Adrenal gland (tissue), 9 donors: ENCODE measurements at regions not wholly inside any gene's neighbourhood (a gene's known extent, or its start where the extent isn't known, plus 50 kb on each side); places are given as distances from the start of the nearest gene placed in this dataset.
"Not testable (repeated sequence)": the region's sequence is repeated elsewhere in the genome, so short reads cannot be mapped to it uniquely, and the experiment has no call there.

Experiments used
- DNase-seq, 7 donors: peaks; one replicate each; pipeline ENCODE4 v3.0.0-alpha.2; 2019 to 2020
- H3K27ac ChIP-seq, 5 donors: fragments of 200-600 bp; sonication (generic) in 4 of 5; 1 replicate in 3 of 5; 2 replicates in 2 of 5; pipeline versions ENCODE4 v1.5.1 to v1.8.0; 2016 to 2020; ENCODE audit warnings: mild to moderate bottlenecking in 1 of 5
- H3K27me3 ChIP-seq: fragments of 200-600 bp; 2 replicates; pipeline ENCODE4 v1.8.0; 2021
- H3K36me3 ChIP-seq, 2 donors: fragments of 200-600 bp; replicated peaks in 1 of 2; 1 replicate in 1 of 2; 2 replicates in 1 of 2; pipeline versions ENCODE4 v1.5.1 to v1.8.0; 2018 to 2022
- H3K4me1 ChIP-seq, 2 donors: fragments of 200-600 bp; replicated peaks in 1 of 2; 1 replicate in 1 of 2; 2 replicates in 1 of 2; pipeline versions ENCODE4 v1.5.1 to v1.8.0; 2018 to 2021
- H3K4me3 ChIP-seq, 4 donors: fragments of 200-600 bp; sonication (generic) in 3 of 4; one replicate each; pipeline ENCODE4 v1.5.1; 2016 to 2018
- H3K9me3 ChIP-seq, 3 donors: fragments of 200-600 bp; sonication (generic) in 1 of 3; replicated peaks in 1 of 3; 1 replicate in 2 of 3; 2 replicates in 1 of 3; pipeline versions ENCODE4 v1.5.1 to v1.8.0; 2016 to 2021
- POLR2A ChIP-seq, 2 donors: fragments of 450-650 bp; IDR thresholded peaks; one replicate each; pipeline ENCODE4 v1.6.1; 2017; ENCODE audit warnings: antibody characterized with exemption in 2 of 2, mild to moderate bottlenecking in 2 of 2, moderate library complexity in 1 of 2
- WGBS, 4 donors: extraction: QIAGEN DNeasy Blood & Tissue Kit in 2 of 4; methylation state at CpG; one replicate each; pipeline versions ENCODE4 v1.1.5 to v1.1.7; 2013 to 2017; 5-methylcytosine and 5-hydroxymethylcytosine counted together
- intact Hi-C, 2 donors: fragments of 100-400 bp; cut with DNase I; formaldehyde crosslinking; loops; one replicate each; pipeline versions ENCODE4 v1.14.1 to v1.15.0; 2022 to 2023
- TF ChIP-seq, protein P1 (sequence below), 6 experiments: fragments of 450-650 bp in 4 of 6; fragments of 200-600 bp in 2 of 6; sonication (generic) in 1 of 6; IDR thresholded peaks; 1 replicate in 5 of 6; 2 replicates in 1 of 6; pipeline versions ENCODE4 v1.5.1 to v1.8.0; 2016 to 2021; ENCODE audit warnings: antibody characterized with exemption in 6 of 6, mild to moderate bottlenecking in 2 of 6, moderate library complexity in 1 of 6
- donor health status: healthy with polysubstance abuse.
- donor health status: Bipolar disorder and iron deficiency.
- donor health status: DM: yes; HTN: yes; CAD: no.
- donor health status: DM: no; HTN: no; CAD: no.
- donor health status: DM: no; HTN: no; CAD: no.

DNA sequence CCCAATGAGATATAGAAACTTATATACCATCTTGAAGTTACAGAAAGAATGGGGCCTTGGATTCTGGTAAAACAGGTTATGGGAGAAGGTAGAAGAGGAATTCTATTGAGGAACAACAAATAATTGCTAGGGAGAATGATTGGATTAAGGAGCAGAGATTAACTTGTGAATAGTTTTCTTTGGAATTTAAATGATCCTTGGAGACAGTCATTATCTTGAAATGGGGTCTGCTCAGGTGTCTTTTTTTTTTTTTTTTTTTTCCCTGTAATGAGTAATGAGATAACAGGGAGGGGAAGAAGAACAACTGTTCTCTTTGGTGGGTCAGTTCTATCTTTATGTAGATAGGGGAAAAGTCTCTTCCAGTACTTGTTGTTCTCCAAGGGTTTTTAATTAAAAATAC lies 1406.0 kb downstream of the RPA4 start:
- intact Hi-C loops = no loop called here
- Histone ChIP-seq H3K27me3 (peaks cover 4% of the 10 kb centered on the region), H3K36me3 (no peaks in the 10 kb centered on the region), H3K27ac (no peak overlapping the region), H3K9me3 (no peaks in the 10 kb centered on the region), H3K4me3 (no peak overlapping the region), H3K4me1 (no peaks in the 10 kb centered on the region)
- no peak for TF ChIP-seq POLR2A (IDR thresholded peaks at IDR 0.05)
- TF ChIP-seq, protein P1, sequence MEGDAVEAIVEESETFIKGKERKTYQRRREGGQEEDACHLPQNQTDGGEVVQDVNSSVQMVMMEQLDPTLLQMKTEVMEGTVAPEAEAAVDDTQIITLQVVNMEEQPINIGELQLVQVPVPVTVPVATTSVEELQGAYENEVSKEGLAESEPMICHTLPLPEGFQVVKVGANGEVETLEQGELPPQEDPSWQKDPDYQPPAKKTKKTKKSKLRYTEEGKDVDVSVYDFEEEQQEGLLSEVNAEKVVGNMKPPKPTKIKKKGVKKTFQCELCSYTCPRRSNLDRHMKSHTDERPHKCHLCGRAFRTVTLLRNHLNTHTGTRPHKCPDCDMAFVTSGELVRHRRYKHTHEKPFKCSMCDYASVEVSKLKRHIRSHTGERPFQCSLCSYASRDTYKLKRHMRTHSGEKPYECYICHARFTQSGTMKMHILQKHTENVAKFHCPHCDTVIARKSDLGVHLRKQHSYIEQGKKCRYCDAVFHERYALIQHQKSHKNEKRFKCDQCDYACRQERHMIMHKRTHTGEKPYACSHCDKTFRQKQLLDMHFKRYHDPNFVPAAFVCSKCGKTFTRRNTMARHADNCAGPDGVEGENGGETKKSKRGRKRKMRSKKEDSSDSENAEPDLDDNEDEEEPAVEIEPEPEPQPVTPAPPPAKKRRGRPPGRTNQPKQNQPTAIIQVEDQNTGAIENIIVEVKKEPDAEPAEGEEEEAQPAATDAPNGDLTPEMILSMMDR (IDR thresholded peaks at IDR 0.05) = no peak
- DNase-seq = no peak

DNA sequence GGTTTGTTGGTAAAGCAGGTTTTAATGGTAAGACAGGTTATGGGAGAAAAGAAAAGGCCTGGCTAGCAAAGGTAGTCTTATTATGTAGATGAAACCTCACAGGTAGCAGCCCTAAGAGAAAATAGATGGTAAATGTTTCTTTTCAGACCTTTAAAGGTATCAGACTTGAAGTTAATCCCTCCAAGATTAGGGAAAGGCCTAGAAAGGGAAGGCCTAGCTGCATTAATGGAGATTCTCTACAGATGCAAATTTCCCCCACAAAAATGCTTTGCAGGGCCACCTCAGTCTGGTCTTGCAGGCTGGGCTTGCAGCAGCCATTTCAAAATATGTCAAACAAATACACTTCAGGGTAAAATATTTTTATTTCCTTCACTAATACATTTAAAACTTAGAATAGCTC lies 1410.6 kb downstream of the RPA4 start:
- intact Hi-C loops = no loop called here
- no peaks in the 10 kb centered on the region for H3K36me3 ChIP-seq
- no peaks in the 10 kb centered on the region for H3K9me3 ChIP-seq
- no peak for DNase-seq
- H3K4me3 ChIP-seq = no peak overlapping the region
- no peak overlapping the region for H3K27ac ChIP-seq
- no peaks in the 10 kb centered on the region for H3K4me1 ChIP-seq
- TF ChIP-seq POLR2A (IDR thresholded peaks at IDR 0.05) = no peak
- TF ChIP-seq, protein P1 (IDR thresholded peaks at IDR 0.05) = no peak
- peaks cover 4% of the 10 kb centered on the region for H3K27me3 ChIP-seq

DNA sequence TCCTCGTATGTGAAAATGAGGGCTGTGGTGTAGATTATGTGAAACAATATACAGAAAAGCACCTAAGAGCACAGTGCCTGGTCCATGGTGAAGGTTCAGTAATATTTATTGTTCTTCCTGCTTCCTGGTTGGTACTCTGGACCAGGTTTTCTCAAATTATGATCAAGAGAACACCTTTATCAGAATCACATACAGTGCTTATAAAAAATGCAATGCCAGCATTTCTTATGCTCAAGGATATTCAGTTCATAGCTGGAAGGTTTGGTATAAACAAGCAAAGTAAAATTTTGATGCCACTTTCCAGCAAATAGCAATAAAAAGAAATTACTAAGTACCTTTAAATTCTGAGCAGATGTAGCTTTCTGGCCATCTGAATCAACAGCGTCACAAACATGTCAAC lies 1412.4 kb downstream of the RPA4 start:
- H3K27me3 ChIP-seq = peaks cover 4% of the 10 kb centered on the region
- no peak overlapping the region for H3K27ac ChIP-seq
- intact Hi-C loops = no loop called here
- H3K9me3 ChIP-seq = no peaks in the 10 kb centered on the region
- no peak overlapping the region for H3K4me3 ChIP-seq
- TF ChIP-seq, protein P1 (IDR thresholded peaks at IDR 0.05) = no peak
- no peak for TF ChIP-seq POLR2A (IDR thresholded peaks at IDR 0.05)
- H3K36me3 ChIP-seq = no peaks in the 10 kb centered on the region
- DNase-seq = no peak
- WGBS, 4 donors = 67 to 76% (median 72%) methylated on average over 2 of the region's 2 CpGs
- H3K4me1 ChIP-seq = no peaks in the 10 kb centered on the region

DNA sequence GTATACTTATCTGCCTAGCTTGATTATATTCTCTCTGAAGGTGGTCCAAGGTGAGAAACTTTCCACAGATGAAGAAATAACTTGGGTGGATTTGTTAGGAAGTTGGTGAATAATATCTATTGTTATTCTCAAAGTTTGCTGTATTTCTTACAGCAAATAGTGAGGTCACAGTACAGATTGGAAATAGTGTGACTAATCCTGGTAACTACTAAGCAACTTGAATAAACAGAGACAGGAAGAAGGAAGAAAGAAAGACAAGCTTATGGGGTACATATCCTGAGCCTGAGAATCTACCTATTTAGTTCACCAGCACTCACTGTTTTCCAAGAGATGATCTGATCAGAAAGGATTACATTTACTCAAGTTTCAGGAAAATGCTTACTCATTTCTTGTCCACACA lies 1416.1 kb downstream of the RPA4 start:
- no peaks in the 10 kb centered on the region for H3K36me3 ChIP-seq
- TF ChIP-seq, protein P1 (IDR thresholded peaks at IDR 0.05) = no peak
- TF ChIP-seq POLR2A (IDR thresholded peaks at IDR 0.05) = no peak
- H3K4me1 ChIP-seq = no peaks in the 10 kb centered on the region
- no peaks in the 10 kb centered on the region for H3K9me3 ChIP-seq
- intact Hi-C loops = no loop called here
- H3K4me3 ChIP-seq = no peak overlapping the region
- H3K27me3 ChIP-seq = no peaks in the 10 kb centered on the region
- H3K27ac ChIP-seq = no peak overlapping the region
- no peak for DNase-seq

DNA sequence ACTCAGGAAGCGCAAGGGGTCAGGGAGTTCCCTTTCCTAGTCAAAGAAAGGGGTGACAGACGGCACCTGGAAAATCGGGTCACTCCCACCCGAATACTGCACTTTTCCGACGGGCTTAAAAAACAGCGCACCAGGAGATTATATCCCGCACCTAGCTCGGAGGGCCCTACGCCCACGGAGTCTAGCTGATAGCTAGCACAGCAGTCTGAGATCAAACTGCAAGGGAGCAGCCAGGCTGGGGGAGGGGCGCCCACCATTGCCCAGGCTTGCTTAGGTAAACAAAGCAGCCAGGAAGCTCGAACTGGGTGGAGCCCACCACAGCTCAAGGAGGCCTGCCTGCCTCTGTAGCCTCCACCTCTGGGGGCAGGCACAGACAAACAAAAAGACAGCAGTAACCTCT lies 1416.8 kb downstream of the RPA4 start:
- not testable (repeated sequence) for H3K27ac ChIP-seq
- 89 to 91% (median 90%) methylated on average over 9 to 13 of the region's 13 CpGs; no CpG with 5 or more reads in 1 of the 4 donors for WGBS, 4 donors

More for the DNA sequence above, 1416.8 kb downstream of the RPA4 start:
- H3K4me3 ChIP-seq, H3K9me3 ChIP-seq, intact Hi-C loops, H3K36me3 ChIP-seq, H3K27me3 ChIP-seq, DNase-seq, H3K4me1 ChIP-seq: not testable (repeated sequence)
